GM10266 (cell line): ENCODE measurements at regions not wholly inside any gene's neighbourhood (a gene's known extent, or its start where the extent isn't known, plus 50 kb on each side); places are given as distances from the start of the nearest gene placed in this dataset.
"Not testable (repeated sequence)": the region's sequence is repeated elsewhere in the genome, so short reads cannot be mapped to it uniquely, and the experiment has no call there.

ENCODE experiments used
- DNase-seq: peaks from one replicate; pipeline ENCODE4 v3.0.0; 2012; ENCODE audit errors: extremely low spot score
- TF ChIP-seq, protein P1 (sequence below): IDR thresholded peaks from 2 replicates; pipeline ENCODE4 v1.5.1; 2012; ENCODE audit warnings: mild to moderate bottlenecking, low read depth; ENCODE audit not compliant: control insufficient read depth, insufficient read depth; ENCODE audit errors: missing control alignments

DNA sequence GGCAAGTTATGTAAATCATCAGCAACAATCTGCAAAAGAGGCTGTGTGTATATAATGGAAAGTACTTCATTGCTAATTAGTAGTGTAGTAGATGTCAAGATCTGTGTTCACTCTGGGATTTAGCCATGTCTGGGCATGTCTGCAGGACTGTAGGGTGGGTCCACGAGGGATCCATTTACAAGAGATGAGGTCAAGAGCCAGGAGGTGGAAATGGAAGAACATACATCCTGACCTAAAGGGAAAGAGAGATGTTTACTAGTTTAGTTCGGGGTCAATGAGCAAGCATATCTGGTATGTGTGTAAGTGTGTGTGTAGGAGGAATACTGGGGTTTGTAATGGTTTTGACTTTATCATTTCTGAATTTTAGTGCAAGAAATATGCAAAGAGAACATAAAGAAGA, 171.5 kb upstream of the NANOGP8 start:
- DNase-seq = no peak

DNA sequence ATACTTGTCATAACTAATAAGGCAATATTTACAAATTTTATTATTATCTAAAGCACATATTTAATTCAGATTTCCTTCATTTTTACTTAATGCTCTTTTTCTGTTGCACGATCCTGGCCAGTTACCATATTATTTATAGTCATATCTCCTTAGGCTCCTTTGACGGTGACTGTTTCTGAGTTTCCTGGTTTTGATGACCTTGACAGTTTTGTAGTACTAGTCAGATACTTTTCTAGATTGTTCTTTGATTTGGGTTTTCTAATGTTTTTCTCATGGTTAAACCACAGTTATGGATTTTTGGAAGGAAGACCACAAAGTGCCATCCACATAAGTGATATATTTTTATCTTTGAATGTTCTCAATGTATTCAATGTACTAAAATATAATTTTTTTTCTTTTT, 171.0 kb upstream of the NANOGP8 start:
- no peak for DNase-seq
- TF ChIP-seq, protein P1, sequence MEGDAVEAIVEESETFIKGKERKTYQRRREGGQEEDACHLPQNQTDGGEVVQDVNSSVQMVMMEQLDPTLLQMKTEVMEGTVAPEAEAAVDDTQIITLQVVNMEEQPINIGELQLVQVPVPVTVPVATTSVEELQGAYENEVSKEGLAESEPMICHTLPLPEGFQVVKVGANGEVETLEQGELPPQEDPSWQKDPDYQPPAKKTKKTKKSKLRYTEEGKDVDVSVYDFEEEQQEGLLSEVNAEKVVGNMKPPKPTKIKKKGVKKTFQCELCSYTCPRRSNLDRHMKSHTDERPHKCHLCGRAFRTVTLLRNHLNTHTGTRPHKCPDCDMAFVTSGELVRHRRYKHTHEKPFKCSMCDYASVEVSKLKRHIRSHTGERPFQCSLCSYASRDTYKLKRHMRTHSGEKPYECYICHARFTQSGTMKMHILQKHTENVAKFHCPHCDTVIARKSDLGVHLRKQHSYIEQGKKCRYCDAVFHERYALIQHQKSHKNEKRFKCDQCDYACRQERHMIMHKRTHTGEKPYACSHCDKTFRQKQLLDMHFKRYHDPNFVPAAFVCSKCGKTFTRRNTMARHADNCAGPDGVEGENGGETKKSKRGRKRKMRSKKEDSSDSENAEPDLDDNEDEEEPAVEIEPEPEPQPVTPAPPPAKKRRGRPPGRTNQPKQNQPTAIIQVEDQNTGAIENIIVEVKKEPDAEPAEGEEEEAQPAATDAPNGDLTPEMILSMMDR = no peak

More for the DNA sequence above, 171.5 kb upstream of the NANOGP8 start:
- TF ChIP-seq, protein P1 = no peak

DNA sequence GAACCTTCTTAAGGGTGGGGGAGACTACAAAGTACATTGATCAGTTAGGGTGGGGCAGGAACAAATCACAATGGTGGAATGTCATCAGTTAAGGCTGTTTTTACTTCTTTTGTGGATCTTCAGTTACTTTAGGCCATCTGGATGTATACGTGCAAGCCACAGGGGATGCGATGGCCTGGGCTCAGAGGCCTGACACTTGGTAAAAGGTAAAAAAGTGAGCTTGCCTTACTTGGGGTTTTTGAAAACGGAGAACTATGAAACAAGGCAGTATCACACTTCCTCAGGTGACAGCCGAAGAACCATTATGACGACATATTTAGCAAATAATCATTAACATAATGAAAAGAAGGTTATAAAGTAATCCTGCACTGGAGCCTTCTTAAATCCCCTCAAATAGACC, 169.8 kb upstream of the NANOGP8 start:
- not testable (repeated sequence) for DNase-seq

DNA sequence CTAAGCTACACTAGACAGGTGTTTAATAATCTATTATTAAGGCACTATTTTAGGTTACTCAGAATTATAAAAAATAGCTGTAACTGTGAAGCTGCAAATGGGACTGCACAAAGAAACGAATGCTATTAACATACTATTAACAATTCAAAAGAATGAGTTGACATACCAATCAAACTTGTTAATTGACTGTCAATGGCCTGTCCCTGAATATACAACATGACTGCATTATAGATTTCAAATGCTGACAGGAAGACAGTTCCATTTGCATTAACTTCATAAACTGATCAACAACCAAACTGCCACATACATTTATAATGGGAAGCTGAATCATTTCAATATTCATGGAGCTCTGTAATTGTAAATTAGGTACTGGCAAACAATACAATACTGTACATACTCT, 169.0 kb upstream of the NANOGP8 start:
- TF ChIP-seq, protein P1 = no peak
- no peak for DNase-seq

DNA sequence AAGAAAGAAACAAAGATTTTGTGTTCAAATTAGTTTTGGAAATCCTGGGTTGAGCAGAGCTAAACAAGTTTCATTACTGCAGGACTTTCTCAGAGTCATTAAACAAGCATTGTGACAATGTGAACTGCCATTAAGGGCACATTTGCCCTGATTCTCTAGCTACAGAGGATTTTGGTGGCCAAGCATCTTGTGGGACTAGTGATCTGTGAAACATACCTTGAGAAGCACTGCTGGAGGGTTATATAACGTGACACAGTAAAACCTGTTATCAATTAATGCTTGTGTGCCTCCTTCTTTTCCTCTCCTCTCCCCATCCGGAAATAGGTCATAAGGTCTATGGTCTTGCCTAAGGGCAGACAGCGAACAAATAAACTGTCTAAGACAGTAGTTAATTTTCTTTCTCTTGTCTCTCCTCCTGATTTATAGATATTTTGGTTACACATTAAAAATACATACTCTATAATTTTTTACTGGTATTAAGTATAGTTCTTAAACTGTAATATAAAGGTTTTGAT, 167.3 kb upstream of the NANOGP8 start:
- DNase-seq = no peak
- TF ChIP-seq, protein P1 = no peak

DNA sequence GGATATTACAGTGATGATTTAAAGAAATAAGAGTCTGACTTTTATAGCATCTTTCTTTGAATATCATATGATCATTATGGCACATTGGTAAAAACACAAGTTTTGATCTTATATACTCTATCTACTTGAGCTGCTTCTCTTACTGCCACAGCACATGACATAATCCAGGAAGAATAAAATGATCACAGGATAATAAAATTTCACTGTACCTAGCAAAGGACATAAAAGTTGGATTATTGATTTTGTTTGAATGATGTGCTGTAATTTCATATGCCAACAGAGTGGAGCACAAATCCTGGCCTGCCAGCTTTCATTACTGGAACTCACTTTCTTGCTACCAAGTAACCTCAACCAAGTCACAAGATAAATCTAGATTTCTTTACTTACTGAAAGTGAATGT, 162.1 kb upstream of the NANOGP8 start:
- TF ChIP-seq, protein P1 = no peak

DNA sequence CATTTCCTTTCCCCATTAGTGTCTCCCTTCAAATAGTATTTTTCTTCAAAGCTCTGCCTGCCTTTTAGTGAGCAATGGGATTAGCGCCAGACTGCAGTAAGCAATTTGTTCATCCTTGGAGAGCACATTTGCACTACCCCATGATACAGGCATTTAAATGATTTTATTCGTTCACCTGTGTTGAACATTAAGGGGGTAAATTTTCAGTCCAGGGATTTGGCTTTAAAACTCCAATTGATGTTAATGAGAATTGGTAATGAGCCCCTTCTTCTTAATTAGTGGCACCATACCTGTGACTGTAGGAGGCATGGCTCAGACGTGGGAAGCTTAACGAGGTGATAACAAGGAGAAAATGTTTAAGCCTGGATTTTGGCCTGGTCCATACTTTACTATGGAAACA, 161.4 kb upstream of the NANOGP8 start:
- DNase-seq = no peak
- TF ChIP-seq, protein P1 = no peak

More for the DNA sequence above, 162.1 kb upstream of the NANOGP8 start:
- no peak for DNase-seq

DNA sequence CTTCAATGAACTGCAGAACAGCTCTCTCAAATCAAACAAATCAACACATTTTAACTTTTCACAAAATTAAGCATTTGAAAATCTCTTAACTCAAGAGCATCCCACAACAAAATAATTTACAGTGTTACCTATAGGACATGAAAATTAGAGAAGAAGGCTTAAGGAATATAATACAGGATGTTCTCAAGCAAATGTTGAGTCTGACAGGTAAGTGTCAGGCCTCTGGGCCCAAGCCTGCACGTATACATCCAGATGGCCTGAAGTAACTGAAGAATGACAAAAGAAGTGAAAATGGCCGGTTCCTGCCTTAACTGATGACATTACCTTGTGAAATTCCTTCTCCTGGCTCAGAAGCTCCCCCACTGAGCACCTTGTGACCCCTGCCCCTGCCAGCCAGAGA, 160.6 kb upstream of the NANOGP8 start:
- not testable (repeated sequence) for DNase-seq
